ENCODE measurements at regions not wholly inside any gene's neighbourhood (a gene's known extent, or its start where the extent isn't known, plus 50 kb on each side); places are given as distances from the start of the nearest gene placed in this dataset.

GRCh38 chr7:16026253-16027020, 340.0 kb upstream of the MEOX2 start:
- no peak overlapping the region for H3K27ac ChIP-seq (ENCODE audit: insufficient read depth, low read length)
- H2AFZ ChIP-seq (ENCODE audit: low read length): no peak overlapping the region
- H3K79me2 ChIP-seq (ENCODE audit: control insufficient read depth, insufficient read depth, low read length): no peaks in the 10 kb centered on the region
- H3K4me2 ChIP-seq (ENCODE audit: extremely low read depth, insufficient read depth, low read length): no peak overlapping the region
- no peaks in the 10 kb centered on the region for H3K27me3 ChIP-seq (ENCODE audit: control insufficient read depth, insufficient read depth, low read length)
- H4K20me1 ChIP-seq (ENCODE audit: control insufficient read depth, extremely low read depth, insufficient read depth, low read length): no peaks in the 10 kb centered on the region
- peak; percentile 26 to 74 for DNase-seq (ENCODE audit: low read depth in 2 of 2)
- TF ChIP-seq CTCF (conservative IDR thresholded peaks at IDR 0.05 in 1 of 2, IDR thresholded peaks at IDR 0.05 in 1 of 2; ENCODE audit: low read depth in 1 of 2, low read length in 2 of 2) (no peak), EZH2 (IDR thresholded peaks at IDR 0.05; ENCODE audit: low read length, missing control alignments) (no peak)
- H3K4me1 ChIP-seq (ENCODE audit: control insufficient read depth, extremely low read depth, insufficient read depth, low read length): no peaks in the 10 kb centered on the region
- no peaks in the 10 kb centered on the region for H3K36me3 ChIP-seq (ENCODE audit: control insufficient read depth, insufficient read depth, low read length)
- no peak overlapping the region for H3K4me3 ChIP-seq (replicated peaks in 1 of 4; ENCODE audit: control extremely low read depth in 1 of 4, insufficient read depth in 1 of 4, low read depth in 3 of 4, low read length in 4 of 4)
- H3K9me3 ChIP-seq (ENCODE audit: control insufficient read depth, insufficient read depth, low read depth, low read length): no peaks in the 10 kb centered on the region
- no peak overlapping the region for H3K9ac ChIP-seq (ENCODE audit: insufficient read depth, low read length)

DNA sequence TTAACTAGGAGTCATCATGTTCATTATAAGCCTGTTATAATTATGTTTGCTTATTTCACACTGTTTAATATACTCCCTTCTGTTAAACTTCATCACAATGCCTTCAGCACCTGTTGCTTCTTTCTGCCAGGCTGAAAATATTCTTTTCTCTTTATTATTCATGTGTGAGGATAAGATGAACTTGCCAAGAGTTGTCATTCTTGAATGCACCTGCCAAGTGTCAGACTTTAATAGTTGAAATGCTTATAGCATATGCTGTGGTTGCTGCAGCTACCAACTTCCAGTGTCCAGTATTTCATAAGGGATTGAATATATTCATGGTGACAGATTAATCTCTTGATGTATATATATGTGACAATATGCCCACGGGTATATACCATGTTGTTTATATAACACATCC, 339.2 kb upstream of the MEOX2 start:
- Histone ChIP-seq H2AFZ (ENCODE audit: low read length) (no peak overlapping the region), H3K27ac (ENCODE audit: insufficient read depth, low read length) (no peak overlapping the region)

GRCh38 chr7:16023503-16023902, 337.0 kb upstream of the MEOX2 start:
- Histone ChIP-seq H3K27me3 (ENCODE audit: control insufficient read depth, insufficient read depth, low read length) (no peaks in the 10 kb centered on the region), H3K4me3 (replicated peaks in 1 of 4; ENCODE audit: control extremely low read depth in 1 of 4, insufficient read depth in 1 of 4, low read depth in 3 of 4, low read length in 4 of 4) (no peak overlapping the region), H3K4me1 (ENCODE audit: control insufficient read depth, extremely low read depth, insufficient read depth, low read length) (no peaks in the 10 kb centered on the region), H3K4me2 (ENCODE audit: extremely low read depth, insufficient read depth, low read length) (no peak overlapping the region), H2AFZ (ENCODE audit: low read length) (no peak overlapping the region), H3K36me3 (ENCODE audit: control insufficient read depth, insufficient read depth, low read length) (no peaks in the 10 kb centered on the region), H4K20me1 (ENCODE audit: control insufficient read depth, extremely low read depth, insufficient read depth, low read length) (no peaks in the 10 kb centered on the region), H3K9ac (ENCODE audit: insufficient read depth, low read length) (no peak overlapping the region), H3K9me3 (ENCODE audit: control insufficient read depth, insufficient read depth, low read depth, low read length) (no peaks in the 10 kb centered on the region), H3K27ac (ENCODE audit: insufficient read depth, low read length) (no peak overlapping the region), H3K79me2 (ENCODE audit: control insufficient read depth, insufficient read depth, low read length) (no peaks in the 10 kb centered on the region)
- TF ChIP-seq CTCF (conservative IDR thresholded peaks at IDR 0.05 in 1 of 2, IDR thresholded peaks at IDR 0.05 in 1 of 2; ENCODE audit: low read depth in 1 of 2, low read length in 2 of 2): no peak
- DNase-seq (ENCODE audit: low read depth in 2 of 2): peak in 1 of 2 donors; percentile 12

More for the DNA sequence above, 339.2 kb upstream of the MEOX2 start:
- no peak overlapping the region for H3K4me2 ChIP-seq (ENCODE audit: extremely low read depth, insufficient read depth, low read length)
- DNase-seq (ENCODE audit: low read depth in 2 of 2): peak in 1 of 2 donors; percentile 5
- no peak overlapping the region for H3K9ac ChIP-seq (ENCODE audit: insufficient read depth, low read length)
- TF ChIP-seq CTCF (conservative IDR thresholded peaks at IDR 0.05 in 1 of 2, IDR thresholded peaks at IDR 0.05 in 1 of 2; ENCODE audit: low read depth in 1 of 2, low read length in 2 of 2): no peak
- no peak for TF ChIP-seq EZH2 (IDR thresholded peaks at IDR 0.05; ENCODE audit: low read length, missing control alignments)
- H3K79me2 ChIP-seq (ENCODE audit: control insufficient read depth, insufficient read depth, low read length): no peaks in the 10 kb centered on the region
- H4K20me1 ChIP-seq (ENCODE audit: control insufficient read depth, extremely low read depth, insufficient read depth, low read length): no peaks in the 10 kb centered on the region
- no peak overlapping the region for H3K4me3 ChIP-seq (replicated peaks in 1 of 4; ENCODE audit: control extremely low read depth in 1 of 4, insufficient read depth in 1 of 4, low read depth in 3 of 4, low read length in 4 of 4)
- no peaks in the 10 kb centered on the region for H3K4me1 ChIP-seq (ENCODE audit: control insufficient read depth, extremely low read depth, insufficient read depth, low read length)
- no peaks in the 10 kb centered on the region for H3K9me3 ChIP-seq (ENCODE audit: control insufficient read depth, insufficient read depth, low read depth, low read length)
- no peaks in the 10 kb centered on the region for H3K36me3 ChIP-seq (ENCODE audit: control insufficient read depth, insufficient read depth, low read length)
- no peaks in the 10 kb centered on the region for H3K27me3 ChIP-seq (ENCODE audit: control insufficient read depth, insufficient read depth, low read length)
